ENCODE measurements at regions not wholly inside any gene's neighbourhood (a gene's known extent, or its start where the extent isn't known, plus 50 kb on each side); places are given as distances from the start of the nearest gene placed in this dataset.

DNA sequence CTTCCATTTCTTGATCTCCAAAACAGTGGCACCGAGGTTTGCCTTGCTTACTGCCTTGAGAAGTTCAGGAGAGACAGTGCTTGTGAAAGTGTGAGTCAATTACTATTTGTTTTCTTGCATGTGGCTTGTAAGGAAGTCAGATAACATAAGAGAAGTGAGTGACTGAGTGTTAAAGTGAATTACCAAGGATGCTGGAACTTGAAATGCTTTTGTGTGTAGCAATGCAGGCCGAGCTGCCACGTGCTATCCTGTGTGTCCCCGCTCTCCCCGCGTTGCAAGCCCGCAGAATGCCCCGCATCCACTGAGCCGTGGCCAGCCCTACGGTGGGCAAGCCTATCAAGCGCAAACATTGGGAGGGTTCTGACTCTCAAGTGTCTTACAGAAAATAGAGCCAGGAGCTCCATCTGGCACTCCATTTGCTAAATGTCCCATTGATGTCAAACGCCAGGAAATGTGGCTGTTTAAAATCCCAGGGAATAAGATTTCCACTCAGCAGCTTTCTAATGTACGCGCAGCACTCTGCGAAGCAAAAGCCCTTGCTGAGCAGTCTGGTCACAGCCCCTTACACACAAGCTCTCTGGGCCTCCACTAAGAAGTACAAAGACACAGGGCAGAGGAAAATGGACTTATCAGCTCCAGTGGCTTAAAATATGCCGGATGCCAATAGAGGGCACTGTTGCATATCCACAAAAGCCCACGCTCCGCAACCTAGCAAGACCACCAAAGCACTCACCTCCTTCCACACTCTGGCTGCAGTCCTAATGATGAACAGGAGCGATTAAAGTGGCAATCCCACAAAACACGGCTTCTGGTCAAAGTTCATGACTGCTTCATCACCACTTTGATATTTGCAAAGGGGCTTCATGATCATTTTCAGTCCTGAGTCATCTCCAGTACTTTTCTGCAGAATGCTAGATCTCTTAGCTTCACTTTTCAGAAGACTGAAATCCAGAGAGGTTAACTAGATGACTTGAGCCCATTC is 158.0 kb upstream of the ITGB1 start:
- TF ChIP-seq SIN3A (IDR thresholded peaks at IDR 0.05; ENCODE audit: borderline replicate concordance, insufficient read depth, low read length) (no peak), POLR2AphosphoS5 (IDR thresholded peaks at IDR 0.05; ENCODE audit: low read depth, low read length) (no peak), FOXP2 (optimal IDR thresholded peaks at IDR 0.05; ENCODE audit: borderline replicate concordance, extremely low read depth, extremely low read length, insufficient read depth) (no peak), TAF1 (IDR thresholded peaks at IDR 0.05; ENCODE audit: borderline replicate concordance, insufficient read depth, low read length) (no peak)
- TF ChIP-seq, protein P1, sequence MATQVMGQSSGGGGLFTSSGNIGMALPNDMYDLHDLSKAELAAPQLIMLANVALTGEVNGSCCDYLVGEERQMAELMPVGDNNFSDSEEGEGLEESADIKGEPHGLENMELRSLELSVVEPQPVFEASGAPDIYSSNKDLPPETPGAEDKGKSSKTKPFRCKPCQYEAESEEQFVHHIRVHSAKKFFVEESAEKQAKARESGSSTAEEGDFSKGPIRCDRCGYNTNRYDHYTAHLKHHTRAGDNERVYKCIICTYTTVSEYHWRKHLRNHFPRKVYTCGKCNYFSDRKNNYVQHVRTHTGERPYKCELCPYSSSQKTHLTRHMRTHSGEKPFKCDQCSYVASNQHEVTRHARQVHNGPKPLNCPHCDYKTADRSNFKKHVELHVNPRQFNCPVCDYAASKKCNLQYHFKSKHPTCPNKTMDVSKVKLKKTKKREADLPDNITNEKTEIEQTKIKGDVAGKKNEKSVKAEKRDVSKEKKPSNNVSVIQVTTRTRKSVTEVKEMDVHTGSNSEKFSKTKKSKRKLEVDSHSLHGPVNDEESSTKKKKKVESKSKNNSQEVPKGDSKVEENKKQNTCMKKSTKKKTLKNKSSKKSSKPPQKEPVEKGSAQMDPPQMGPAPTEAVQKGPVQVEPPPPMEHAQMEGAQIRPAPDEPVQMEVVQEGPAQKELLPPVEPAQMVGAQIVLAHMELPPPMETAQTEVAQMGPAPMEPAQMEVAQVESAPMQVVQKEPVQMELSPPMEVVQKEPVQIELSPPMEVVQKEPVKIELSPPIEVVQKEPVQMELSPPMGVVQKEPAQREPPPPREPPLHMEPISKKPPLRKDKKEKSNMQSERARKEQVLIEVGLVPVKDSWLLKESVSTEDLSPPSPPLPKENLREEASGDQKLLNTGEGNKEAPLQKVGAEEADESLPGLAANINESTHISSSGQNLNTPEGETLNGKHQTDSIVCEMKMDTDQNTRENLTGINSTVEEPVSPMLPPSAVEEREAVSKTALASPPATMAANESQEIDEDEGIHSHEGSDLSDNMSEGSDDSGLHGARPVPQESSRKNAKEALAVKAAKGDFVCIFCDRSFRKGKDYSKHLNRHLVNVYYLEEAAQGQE (IDR thresholded peaks at IDR 0.05; ENCODE audit: insufficient read depth in 1 of 2, low read depth in 2 of 2, low read length in 2 of 2) = no peak

DNA sequence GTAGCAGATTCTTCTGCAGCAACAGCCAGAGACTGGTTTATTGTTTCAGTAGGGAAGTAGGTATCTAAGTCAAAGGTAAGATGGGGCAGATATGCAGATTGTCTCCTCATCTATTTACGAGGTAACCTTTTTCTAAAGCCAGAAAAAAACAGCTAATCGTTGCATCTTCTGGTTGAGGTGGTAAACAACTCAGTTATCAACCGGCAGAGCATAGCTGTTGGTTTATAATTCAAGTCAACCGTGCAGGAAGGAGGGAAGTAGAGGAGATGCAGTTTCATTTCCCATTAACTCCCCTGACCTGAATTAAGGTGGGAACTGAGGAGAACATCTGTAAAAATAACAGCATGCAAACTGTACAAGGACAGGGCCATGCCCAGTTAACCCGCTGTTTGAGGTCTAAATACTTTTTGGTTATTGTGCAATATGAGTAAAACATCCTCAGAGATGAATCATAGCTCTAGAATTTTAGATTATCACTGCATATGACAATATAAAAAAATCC is 156.5 kb upstream of the ITGB1 start:
- TF ChIP-seq SIN3A (IDR thresholded peaks at IDR 0.05; ENCODE audit: borderline replicate concordance, insufficient read depth, low read length) (no peak), TAF1 (IDR thresholded peaks at IDR 0.05; ENCODE audit: borderline replicate concordance, insufficient read depth, low read length) (no peak), FOXP2 (optimal IDR thresholded peaks at IDR 0.05; ENCODE audit: borderline replicate concordance, extremely low read depth, extremely low read length, insufficient read depth) (no peak), POLR2AphosphoS5 (IDR thresholded peaks at IDR 0.05; ENCODE audit: low read depth, low read length) (no peak)
- TF ChIP-seq, protein P1 (IDR thresholded peaks at IDR 0.05; ENCODE audit: insufficient read depth in 1 of 2, low read depth in 2 of 2, low read length in 2 of 2) = no peak

DNA sequence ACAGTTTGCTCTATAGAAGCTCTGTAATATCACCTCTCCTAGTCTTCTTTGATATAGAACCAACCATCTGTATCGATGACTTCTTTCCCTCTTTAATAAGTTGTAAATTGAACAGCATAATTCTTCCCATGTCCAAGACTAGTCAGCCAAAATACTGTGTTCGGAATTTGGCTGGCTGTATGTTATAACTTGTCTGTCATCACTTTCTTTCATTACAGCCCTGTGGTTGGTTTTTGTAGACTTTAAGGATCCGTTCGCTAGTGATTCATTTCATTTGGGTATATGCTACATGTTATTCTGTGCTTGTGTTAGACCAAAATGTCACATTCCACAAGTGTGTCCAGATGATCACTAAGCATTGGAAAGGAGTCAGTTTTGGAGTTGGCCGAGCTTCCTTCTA is 155.4 kb upstream of the ITGB1 start:
- no peak for TF ChIP-seq TAF1 (IDR thresholded peaks at IDR 0.05; ENCODE audit: borderline replicate concordance, insufficient read depth, low read length)
- no peak for TF ChIP-seq POLR2AphosphoS5 (IDR thresholded peaks at IDR 0.05; ENCODE audit: low read depth, low read length)

DNA sequence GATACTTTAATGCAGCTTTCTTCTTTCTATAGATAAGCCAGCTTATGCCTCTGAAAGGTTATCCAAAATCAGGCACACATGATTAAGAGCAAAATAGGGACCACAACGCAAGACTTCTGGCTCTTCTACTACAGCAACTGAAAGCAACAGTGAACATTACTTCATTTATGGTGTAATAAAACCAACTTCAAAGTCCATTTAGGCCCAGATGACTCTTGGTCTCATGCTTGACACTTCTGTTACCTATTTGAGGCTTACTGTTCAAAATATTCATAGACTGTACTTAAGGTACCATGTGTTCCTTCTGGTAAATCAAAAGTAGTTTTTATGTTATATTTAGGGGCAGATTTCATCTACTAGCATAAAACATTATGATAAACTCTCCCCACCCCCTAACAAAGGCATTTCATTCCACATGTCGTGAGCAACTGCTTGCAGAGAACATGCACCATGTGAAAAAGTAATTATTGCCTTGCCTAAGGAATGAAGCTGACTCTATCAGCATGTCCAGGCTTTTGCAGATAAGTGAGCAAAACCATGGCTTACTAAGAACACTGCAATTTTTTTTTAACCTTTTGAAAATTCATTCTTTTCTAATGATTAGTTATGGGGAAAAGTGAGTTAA is 154.9 kb upstream of the ITGB1 start:
- TF ChIP-seq SIN3A (IDR thresholded peaks at IDR 0.05; ENCODE audit: borderline replicate concordance, insufficient read depth, low read length) (no peak), POLR2AphosphoS5 (IDR thresholded peaks at IDR 0.05; ENCODE audit: low read depth, low read length) (no peak), TAF1 (IDR thresholded peaks at IDR 0.05; ENCODE audit: borderline replicate concordance, insufficient read depth, low read length) (no peak), FOXP2 (optimal IDR thresholded peaks at IDR 0.05; ENCODE audit: borderline replicate concordance, extremely low read depth, extremely low read length, insufficient read depth) (no peak)
- TF ChIP-seq, protein P1 (IDR thresholded peaks at IDR 0.05; ENCODE audit: insufficient read depth in 1 of 2, low read depth in 2 of 2, low read length in 2 of 2) = no peak

DNA sequence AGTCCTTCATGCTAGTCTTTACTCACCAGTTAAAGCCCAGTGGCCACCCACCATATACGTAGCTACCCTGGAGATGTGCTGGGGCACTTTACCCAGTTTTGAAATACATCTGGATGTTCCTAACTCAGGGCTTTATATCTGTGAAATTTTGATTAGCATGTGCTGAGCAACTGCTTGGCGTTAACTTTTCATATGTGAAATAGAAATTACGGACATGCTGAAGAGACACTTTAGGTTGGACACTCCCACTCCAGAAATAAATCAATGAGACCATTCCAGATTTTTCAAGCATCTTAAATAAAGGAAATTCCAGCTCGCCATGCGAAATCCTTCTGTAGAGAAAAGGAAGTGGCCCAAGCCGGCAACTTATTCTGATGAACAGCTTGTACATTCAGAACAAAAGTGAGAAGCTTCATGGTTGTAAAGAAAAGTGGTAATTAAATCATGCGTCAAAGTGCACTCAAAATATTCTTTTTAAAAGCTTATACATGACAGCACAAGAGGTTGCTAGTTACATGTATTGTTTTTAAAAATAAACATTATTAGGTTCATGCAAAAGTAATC is 153.5 kb upstream of the ITGB1 start:
- no peak for TF ChIP-seq TAF1 (IDR thresholded peaks at IDR 0.05; ENCODE audit: borderline replicate concordance, insufficient read depth, low read length)
- no peak for TF ChIP-seq SIN3A (IDR thresholded peaks at IDR 0.05; ENCODE audit: borderline replicate concordance, insufficient read depth, low read length)
- TF ChIP-seq POLR2AphosphoS5 (IDR thresholded peaks at IDR 0.05; ENCODE audit: low read depth, low read length) = no peak
- TF ChIP-seq, protein P1 (IDR thresholded peaks at IDR 0.05; ENCODE audit: insufficient read depth in 1 of 2, low read depth in 2 of 2, low read length in 2 of 2) = no peak
- no peak for TF ChIP-seq FOXP2 (optimal IDR thresholded peaks at IDR 0.05; ENCODE audit: borderline replicate concordance, extremely low read depth, extremely low read length, insufficient read depth)
